ENCODE measurements at regions not wholly inside any gene's neighbourhood (a gene's known extent, or its start where the extent isn't known, plus 50 kb on each side); places are given as distances from the start of the nearest gene placed in this dataset.

DNA sequence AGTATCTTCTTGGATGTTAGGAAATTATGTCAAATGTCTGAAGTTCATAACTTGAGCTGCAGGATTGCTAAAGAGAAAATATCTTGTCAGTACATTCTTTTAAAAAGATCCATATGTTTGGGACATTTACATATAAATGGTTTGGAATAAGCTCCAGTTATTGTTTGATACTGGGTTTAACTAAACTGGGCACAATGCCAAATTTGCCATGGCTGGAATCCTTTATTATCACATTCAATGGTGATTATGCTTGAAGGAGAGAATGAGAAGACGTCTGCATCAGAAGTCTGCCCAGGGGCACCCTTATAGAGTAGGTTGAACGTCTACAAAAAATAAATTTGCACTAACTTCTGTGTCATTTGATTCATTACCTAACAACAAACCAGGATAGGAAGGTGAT is 652.5 kb downstream of the AMY1C start:
- H3K27ac Mint-ChIP-seq = no peak overlapping the region
- H3K9me3 Mint-ChIP-seq (ENCODE audit: low read depth) = no peaks in the 10 kb centered on the region
- no peak for DNase-seq (ENCODE audit: low spot score, unreplicated experiment)
- no peaks in the 10 kb centered on the region for H3K27me3 Mint-ChIP-seq
- H3K36me3 Mint-ChIP-seq (ENCODE audit: insufficient read depth) = no peaks in the 10 kb centered on the region
- no peaks in the 10 kb centered on the region for H3K4me1 Mint-ChIP-seq (ENCODE audit: low read depth)
- no peak overlapping the region for H3K4me3 Mint-ChIP-seq (ENCODE audit: low read depth)
- no peak for TF ChIP-seq CTCF (IDR thresholded peaks at IDR 0.05; ENCODE audit: unreplicated experiment)

DNA sequence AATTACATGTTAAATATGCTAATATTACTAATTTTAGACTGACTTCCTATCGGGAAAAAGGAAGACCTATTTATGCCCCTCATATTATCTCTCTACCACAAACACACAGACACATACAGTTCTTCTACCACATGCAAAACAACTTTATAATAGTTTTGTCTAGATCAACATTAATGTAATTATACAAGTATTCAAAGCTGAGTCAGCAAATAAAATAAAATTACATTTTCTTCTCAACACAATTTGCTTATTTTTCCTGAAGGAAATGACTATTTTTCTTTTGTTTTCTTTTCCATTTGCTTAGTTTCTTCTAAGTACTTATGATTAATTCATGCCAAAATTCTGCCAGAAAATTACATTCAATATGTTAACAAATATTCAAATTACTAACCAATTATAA is 654.2 kb downstream of the AMY1C start:
- Mint-ChIP-seq H3K9me3 (ENCODE audit: low read depth) (no peaks in the 10 kb centered on the region), H3K4me3 (ENCODE audit: low read depth) (no peak overlapping the region), H3K27ac (no peak overlapping the region), H3K36me3 (ENCODE audit: insufficient read depth) (no peaks in the 10 kb centered on the region), H3K27me3 (no peaks in the 10 kb centered on the region), H3K4me1 (ENCODE audit: low read depth) (no peaks in the 10 kb centered on the region)
- TF ChIP-seq CTCF (IDR thresholded peaks at IDR 0.05; ENCODE audit: unreplicated experiment) = no peak
- no peak for DNase-seq (ENCODE audit: low spot score, unreplicated experiment)

- Mint-ChIP-seq H3K27ac (no peak overlapping the region), H3K36me3 (ENCODE audit: insufficient read depth) (no peaks in the 10 kb centered on the region), H3K4me3 (ENCODE audit: low read depth) (no peak overlapping the region), H3K4me1 (ENCODE audit: low read depth) (no peaks in the 10 kb centered on the region), H3K9me3 (ENCODE audit: low read depth) (no peaks in the 10 kb centered on the region), H3K27me3 (no peaks in the 10 kb centered on the region)
- DNase-seq (ENCODE audit: low spot score, unreplicated experiment) = no peak
- TF ChIP-seq CTCF (IDR thresholded peaks at IDR 0.05; ENCODE audit: unreplicated experiment) = no peak
Measured at GRCh38 chr1:104406728-104407127, 657.0 kb downstream of the AMY1C start.

DNA sequence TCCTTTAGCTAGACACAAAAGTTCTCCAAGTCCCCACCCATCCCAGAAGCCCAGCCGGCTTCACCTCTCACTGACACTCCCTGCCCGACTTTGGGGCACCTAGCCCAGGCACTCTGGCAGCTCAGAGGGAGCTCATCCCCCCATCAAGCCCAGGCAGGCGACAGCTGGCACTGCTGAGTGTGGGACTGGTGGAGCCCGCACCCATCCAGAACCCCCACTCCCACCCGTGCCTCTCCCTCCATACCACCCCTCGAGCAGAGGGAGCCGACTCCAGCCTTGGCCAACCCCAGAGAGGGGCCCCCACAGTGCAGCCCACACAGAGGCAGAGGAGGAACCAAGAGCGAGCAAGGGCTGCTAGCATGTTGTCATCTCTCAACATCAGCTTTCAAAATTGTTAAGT is 658.6 kb downstream of the AMY1C start:
- DNase-seq (ENCODE audit: low spot score, unreplicated experiment) = no peak
- TF ChIP-seq CTCF (IDR thresholded peaks at IDR 0.05; ENCODE audit: unreplicated experiment) = no peak
- Mint-ChIP-seq H3K27me3 (no peaks in the 10 kb centered on the region), H3K27ac (no peak overlapping the region), H3K9me3 (ENCODE audit: low read depth) (no peaks in the 10 kb centered on the region), H3K4me1 (ENCODE audit: low read depth) (no peaks in the 10 kb centered on the region), H3K4me3 (ENCODE audit: low read depth) (no peak overlapping the region), H3K36me3 (ENCODE audit: insufficient read depth) (no peaks in the 10 kb centered on the region)

DNA sequence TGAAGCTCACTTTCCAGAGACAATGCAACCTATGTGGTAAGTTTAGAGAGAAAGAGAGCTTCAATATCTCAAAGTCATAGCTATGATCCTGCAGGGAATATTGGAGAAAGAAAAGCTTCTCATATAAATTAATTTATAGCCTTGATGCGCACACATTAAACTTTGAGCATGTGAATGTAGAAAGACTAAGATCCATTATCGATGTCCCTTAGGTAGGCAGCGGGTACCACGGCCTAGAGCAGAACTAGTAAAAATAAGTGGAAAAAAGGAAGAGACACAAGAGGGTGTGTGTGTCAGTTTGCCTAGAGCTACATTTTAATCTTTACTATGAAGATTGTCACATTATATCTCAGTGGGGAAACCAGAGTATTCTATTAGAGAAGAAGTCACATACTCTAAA is 685.6 kb downstream of the AMY1C start:
- Mint-ChIP-seq H3K4me1 (ENCODE audit: low read depth) (no peaks in the 10 kb centered on the region), H3K9me3 (ENCODE audit: low read depth) (peaks cover 9% of the 10 kb centered on the region), H3K36me3 (ENCODE audit: insufficient read depth) (no peaks in the 10 kb centered on the region), H3K27ac (no peak overlapping the region), H3K27me3 (no peaks in the 10 kb centered on the region), H3K4me3 (ENCODE audit: low read depth) (no peak overlapping the region)
- DNase-seq (ENCODE audit: low spot score, unreplicated experiment) = no peak
- TF ChIP-seq CTCF (IDR thresholded peaks at IDR 0.05; ENCODE audit: unreplicated experiment) = no peak

Data from progenitor cell of endocrine pancreas (in vitro differentiated cells).